ENCODE measurements at regions not wholly inside any gene's neighbourhood (a gene's known extent, or its start where the extent isn't known, plus 50 kb on each side); places are given as distances from the start of the nearest gene placed in this dataset.

DNA sequence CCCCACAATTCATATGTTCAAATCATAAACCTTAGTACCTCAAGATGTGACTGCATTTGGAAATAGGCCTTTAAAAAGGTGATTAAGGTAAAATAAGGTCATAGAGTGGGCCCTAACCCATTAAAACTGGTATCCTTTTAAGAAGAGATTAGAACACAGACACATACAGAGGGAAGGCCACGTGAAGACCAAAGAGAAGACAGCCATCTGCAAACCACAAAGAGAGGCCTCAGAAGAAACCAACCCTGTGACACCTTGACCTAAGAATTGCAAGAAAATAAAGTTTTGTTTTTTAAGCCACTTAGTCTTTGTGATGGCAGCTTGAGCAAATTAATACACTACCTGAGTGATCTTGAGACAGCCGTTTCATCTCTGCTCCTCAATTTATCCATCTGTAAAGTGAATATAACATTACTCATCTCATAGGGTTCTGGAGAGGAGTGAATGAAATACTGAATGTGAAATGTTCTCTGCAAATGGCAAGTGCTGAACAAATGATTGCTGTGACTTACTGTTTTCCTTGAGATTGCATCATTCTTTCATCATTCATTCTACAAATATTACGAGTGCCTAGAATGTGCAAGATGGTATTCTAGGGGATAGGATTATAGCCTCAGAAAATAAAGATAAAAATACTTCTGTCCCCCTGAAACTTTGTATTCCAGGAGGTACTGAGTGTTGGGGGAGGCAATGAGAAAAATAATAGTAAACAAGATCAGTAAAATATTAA lies 222.0 kb upstream of the CDH13 start:
- WGBS, 2 donors = 87 to 89% methylated on average over 3 of the region's 3 CpGs
- intact Hi-C loops (cut with DNase I; ENCODE audit: low total_unique reads) = no loop called here
- DNase-seq (ENCODE audit: low spot score in 2 of 2) = no peak
- TF ChIP-seq, protein P1, sequence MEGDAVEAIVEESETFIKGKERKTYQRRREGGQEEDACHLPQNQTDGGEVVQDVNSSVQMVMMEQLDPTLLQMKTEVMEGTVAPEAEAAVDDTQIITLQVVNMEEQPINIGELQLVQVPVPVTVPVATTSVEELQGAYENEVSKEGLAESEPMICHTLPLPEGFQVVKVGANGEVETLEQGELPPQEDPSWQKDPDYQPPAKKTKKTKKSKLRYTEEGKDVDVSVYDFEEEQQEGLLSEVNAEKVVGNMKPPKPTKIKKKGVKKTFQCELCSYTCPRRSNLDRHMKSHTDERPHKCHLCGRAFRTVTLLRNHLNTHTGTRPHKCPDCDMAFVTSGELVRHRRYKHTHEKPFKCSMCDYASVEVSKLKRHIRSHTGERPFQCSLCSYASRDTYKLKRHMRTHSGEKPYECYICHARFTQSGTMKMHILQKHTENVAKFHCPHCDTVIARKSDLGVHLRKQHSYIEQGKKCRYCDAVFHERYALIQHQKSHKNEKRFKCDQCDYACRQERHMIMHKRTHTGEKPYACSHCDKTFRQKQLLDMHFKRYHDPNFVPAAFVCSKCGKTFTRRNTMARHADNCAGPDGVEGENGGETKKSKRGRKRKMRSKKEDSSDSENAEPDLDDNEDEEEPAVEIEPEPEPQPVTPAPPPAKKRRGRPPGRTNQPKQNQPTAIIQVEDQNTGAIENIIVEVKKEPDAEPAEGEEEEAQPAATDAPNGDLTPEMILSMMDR (IDR thresholded peaks at IDR 0.05) = no peak
- no peak for TF ChIP-seq POLR2A (IDR thresholded peaks at IDR 0.05)
- H3K4me3 ChIP-seq (ENCODE audit: low read depth, poor library complexity, severe bottlenecking) = no peak overlapping the region

DNA sequence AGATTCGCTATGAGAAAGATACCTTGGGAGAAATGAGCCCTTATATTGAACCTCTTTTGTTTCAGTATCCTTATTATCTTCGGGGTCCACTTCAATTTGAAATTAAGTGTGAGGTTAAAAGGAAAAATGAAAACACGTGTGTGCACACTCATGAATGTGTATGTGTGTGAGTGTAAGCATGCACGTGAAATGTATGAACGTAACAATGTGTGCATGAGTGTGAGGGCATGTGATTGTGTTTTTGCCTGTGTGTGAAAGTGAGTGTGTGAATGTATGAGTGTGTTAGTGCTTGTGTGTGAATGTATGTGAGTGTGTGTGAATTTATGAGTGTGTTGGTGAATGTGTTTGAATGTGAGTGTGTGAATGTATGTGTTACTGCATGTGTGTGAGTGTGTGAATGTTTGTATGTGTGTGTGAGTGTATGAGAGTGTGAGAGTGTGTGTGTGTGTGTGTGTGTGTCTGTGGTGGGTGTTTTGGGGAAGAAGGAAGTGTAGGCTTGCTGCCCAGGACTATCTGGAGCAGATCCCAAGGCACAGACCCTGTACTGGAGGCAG lies 224.0 kb upstream of the CDH13 start:
- intact Hi-C loops (cut with DNase I; ENCODE audit: low total_unique reads) = no loop called here
- WGBS, 2 donors = 86 to 89% methylated on average over 5 of the region's 5 CpGs
- no peak for DNase-seq (ENCODE audit: low spot score in 2 of 2)
- TF ChIP-seq, protein P1 (IDR thresholded peaks at IDR 0.05) = no peak
- no peak for TF ChIP-seq POLR2A (IDR thresholded peaks at IDR 0.05)
- H3K4me3 ChIP-seq (ENCODE audit: low read depth, poor library complexity, severe bottlenecking) = no peak overlapping the region

DNA sequence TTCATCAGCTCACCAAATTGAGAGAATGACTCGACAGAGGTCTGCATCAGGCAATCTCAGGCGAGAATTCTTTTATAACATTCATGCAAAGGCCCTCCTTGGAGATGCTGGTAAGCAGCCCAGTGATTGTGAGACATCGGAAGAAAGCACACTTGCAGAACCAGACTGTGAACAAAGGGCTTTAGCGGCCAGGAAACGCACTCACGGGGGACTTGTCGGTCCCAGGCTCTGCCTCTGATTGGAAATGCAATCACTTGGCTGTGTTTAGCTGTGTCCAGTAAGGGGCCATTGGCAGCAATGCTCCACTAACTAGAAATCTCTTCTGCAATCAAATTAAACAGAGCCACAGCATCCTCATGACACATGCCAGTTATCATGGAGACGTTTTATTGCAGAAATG lies 226.7 kb upstream of the CDH13 start:
- TF ChIP-seq, protein P1 (IDR thresholded peaks at IDR 0.05) = no peak
- TF ChIP-seq POLR2A (IDR thresholded peaks at IDR 0.05) = no peak
- DNase-seq (ENCODE audit: low spot score in 2 of 2) = peak in 1 of 2 donors; percentile 26
- WGBS, 2 donors = 51 to 58% methylated on average over 8 of the region's 8 CpGs
- intact Hi-C loops (cut with DNase I; ENCODE audit: low total_unique reads) = no loop called here
- no peak overlapping the region for H3K4me3 ChIP-seq (ENCODE audit: low read depth, poor library complexity, severe bottlenecking)

DNA sequence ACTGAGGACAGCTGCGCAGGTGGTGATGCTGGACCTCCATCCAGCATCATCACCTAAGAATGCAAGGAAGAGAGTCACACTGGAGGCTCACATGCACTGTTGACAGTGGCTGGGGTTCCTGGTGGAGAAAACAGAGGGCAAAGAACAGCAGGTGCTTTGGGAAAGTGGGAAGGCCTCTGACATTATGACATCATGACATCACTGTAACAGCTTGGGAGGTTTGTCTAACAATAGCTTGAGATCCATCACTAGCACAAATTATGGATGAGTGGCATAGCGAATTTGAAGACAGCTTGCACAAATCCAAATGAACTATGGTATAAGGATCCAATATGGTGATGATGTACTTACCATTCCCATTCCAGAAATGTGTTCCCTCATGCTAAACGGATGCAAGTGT lies 226.5 kb upstream of the MPHOSPH6 start:
- H3K4me3 ChIP-seq (ENCODE audit: low read depth, poor library complexity, severe bottlenecking) = no peak overlapping the region
- TF ChIP-seq, protein P1 (IDR thresholded peaks at IDR 0.05) = no peak
- no peak for TF ChIP-seq POLR2A (IDR thresholded peaks at IDR 0.05)
- DNase-seq (ENCODE audit: low spot score in 2 of 2) = no peak
- intact Hi-C loops (cut with DNase I; ENCODE audit: low total_unique reads) = no loop called here
- WGBS, 2 donors = 87% methylated on average over 3 of the region's 3 CpGs

DNA sequence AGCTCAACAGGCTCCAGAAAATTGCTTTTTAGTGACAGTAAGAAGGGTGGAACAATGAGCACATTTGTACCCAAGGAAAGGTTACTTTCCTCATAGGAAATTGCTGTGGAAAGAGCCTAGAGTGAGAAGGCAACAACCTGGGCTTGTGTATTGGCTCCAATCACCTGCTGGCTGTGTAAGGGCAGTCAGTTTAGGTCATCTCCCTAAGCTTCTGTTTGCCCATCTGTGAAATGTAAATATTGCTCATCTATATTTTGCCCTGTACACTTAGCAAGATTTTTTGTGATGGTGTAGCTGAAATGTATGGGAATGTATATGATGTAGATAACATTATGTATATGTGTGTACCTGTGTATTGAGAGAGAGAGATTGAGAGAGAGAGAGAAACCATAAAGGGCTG lies 225.2 kb upstream of the MPHOSPH6 start:
- intact Hi-C loops (cut with DNase I; ENCODE audit: low total_unique reads) = no loop called here
- no peak overlapping the region for H3K4me3 ChIP-seq (ENCODE audit: low read depth, poor library complexity, severe bottlenecking)
- no peak for TF ChIP-seq POLR2A (IDR thresholded peaks at IDR 0.05)
- TF ChIP-seq, protein P1 (IDR thresholded peaks at IDR 0.05) = no peak
- peak in 1 of 2 donors; percentile 8 for DNase-seq (ENCODE audit: low spot score in 2 of 2)

DNA sequence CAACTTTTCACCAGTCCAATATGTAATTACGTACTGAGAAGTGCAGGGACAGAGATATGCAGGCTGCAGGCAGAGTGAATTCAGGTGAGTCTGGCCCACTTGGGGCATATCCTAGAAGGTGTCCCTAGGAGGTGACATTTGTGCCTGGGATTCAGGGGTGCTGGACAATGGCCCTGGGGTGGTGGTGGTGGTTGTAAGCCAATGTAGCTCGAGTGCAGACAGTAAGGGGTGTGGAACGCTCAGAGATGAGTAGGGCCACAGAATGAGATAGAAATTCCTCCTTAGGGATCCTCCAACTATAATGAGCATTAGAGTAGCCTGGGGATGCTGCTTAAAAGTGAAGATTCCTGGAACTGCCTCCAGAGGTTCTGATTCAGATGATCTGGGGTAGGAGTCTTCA lies 221.7 kb upstream of the MPHOSPH6 start:
- intact Hi-C loops (cut with DNase I; ENCODE audit: low total_unique reads) = no loop called here
- WGBS, 2 donors = 71% methylated on average over 3 of the region's 3 CpGs
- no peak overlapping the region for H3K4me3 ChIP-seq (ENCODE audit: low read depth, poor library complexity, severe bottlenecking)
- no peak for TF ChIP-seq POLR2A (IDR thresholded peaks at IDR 0.05)
- TF ChIP-seq, protein P1 (IDR thresholded peaks at IDR 0.05) = no peak
- DNase-seq (ENCODE audit: low spot score in 2 of 2) = peak in 1 of 2 donors; percentile 62

All from lower leg skin (tissue), 4 donors.